ENCODE measurements at regions not wholly inside any gene's neighbourhood (a gene's known extent, or its start where the extent isn't known, plus 50 kb on each side); places are given as distances from the start of the nearest gene placed in this dataset.

DNA sequence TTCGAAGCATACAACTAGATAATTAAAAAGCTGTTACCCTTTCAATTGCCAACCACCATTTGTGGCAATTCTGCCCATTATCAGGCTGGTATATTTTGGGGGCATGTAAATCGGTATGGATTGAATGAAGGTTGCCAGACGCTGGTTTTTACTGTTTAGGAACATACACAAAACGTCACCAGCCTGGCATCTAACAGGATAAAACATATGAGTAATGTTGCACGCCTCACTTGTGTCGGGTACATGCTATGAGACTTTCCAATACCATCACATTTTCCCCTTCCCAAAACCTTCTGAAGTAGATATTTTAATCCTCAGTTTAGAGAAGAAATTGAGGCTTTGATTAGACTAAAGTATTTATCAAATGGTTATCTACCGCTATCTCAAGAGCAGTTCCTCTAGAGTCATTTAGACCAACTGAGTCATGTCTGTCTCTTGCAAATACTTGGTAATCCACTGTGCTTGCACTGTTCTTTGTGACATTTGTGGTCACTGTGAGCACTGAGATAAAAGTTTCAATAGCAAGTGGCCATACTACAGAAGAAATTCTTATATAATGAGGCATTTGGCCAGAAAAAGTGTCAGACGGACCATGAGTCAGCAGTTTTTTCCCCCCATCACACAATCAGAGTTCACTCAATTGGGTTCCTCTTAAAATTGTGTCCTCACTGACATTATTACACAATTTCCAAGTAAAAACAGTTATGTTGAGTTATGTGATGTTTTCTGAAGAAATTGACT lies 498.7 kb downstream of the NXPH1 start:
- no peak overlapping the region for H3K4me3 ChIP-seq (ENCODE audit: low read depth, low read length)
- TF ChIP-seq, protein P1, sequence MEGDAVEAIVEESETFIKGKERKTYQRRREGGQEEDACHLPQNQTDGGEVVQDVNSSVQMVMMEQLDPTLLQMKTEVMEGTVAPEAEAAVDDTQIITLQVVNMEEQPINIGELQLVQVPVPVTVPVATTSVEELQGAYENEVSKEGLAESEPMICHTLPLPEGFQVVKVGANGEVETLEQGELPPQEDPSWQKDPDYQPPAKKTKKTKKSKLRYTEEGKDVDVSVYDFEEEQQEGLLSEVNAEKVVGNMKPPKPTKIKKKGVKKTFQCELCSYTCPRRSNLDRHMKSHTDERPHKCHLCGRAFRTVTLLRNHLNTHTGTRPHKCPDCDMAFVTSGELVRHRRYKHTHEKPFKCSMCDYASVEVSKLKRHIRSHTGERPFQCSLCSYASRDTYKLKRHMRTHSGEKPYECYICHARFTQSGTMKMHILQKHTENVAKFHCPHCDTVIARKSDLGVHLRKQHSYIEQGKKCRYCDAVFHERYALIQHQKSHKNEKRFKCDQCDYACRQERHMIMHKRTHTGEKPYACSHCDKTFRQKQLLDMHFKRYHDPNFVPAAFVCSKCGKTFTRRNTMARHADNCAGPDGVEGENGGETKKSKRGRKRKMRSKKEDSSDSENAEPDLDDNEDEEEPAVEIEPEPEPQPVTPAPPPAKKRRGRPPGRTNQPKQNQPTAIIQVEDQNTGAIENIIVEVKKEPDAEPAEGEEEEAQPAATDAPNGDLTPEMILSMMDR (IDR thresholded peaks at IDR 0.05; ENCODE audit: borderline replicate concordance, insufficient read depth, low read depth, low read length): no peak

DNA sequence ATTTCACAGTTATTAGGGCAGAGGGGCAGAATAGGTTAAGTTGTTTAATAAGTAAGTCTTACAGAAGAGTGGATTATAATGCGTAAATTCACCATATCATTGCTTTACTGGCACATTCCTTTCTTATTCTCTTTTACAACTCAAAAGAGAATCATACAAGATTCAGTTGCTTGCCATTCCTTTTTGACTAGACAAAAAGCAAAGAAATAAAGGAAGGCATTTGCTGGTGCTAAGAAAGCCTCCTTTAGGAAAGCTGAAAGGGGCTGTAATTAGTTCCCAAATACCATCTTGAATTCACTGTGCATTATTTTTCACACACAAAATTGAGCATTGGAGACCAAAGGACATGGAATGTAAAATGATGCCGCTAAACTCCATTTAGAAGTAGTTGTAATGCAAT lies 499.3 kb downstream of the NXPH1 start:
- TF ChIP-seq, protein P1 (IDR thresholded peaks at IDR 0.05; ENCODE audit: borderline replicate concordance, insufficient read depth, low read depth, low read length): no peak

GRCh38 chr7:8937204-8937603 lies 503.8 kb downstream of the NXPH1 start:
- TF ChIP-seq, protein P1 (IDR thresholded peaks at IDR 0.05; ENCODE audit: borderline replicate concordance, insufficient read depth, low read depth, low read length): no peak
- no peak overlapping the region for H3K4me3 ChIP-seq (ENCODE audit: low read depth, low read length)

More for the DNA sequence above, 499.3 kb downstream of the NXPH1 start:
- no peak overlapping the region for H3K4me3 ChIP-seq (ENCODE audit: low read depth, low read length)

GRCh38 chr7:8938044-8938805 lies 504.8 kb downstream of the NXPH1 start:
- TF ChIP-seq, protein P1 (IDR thresholded peaks at IDR 0.05; ENCODE audit: borderline replicate concordance, insufficient read depth, low read depth, low read length): no peak
- no peak overlapping the region for H3K4me3 ChIP-seq (ENCODE audit: low read depth, low read length)

- TF ChIP-seq, protein P1 (IDR thresholded peaks at IDR 0.05; ENCODE audit: borderline replicate concordance, insufficient read depth, low read depth, low read length): no peak
Measured at GRCh38 chr7:8939446-8939845, 506.0 kb downstream of the NXPH1 start.

GRCh38 chr7:8963722-8964121 lies 530.3 kb downstream of the NXPH1 start:
- no peak overlapping the region for H3K4me3 ChIP-seq (ENCODE audit: low read depth, low read length)
- TF ChIP-seq, protein P1 (IDR thresholded peaks at IDR 0.05; ENCODE audit: borderline replicate concordance, insufficient read depth, low read depth, low read length): no peak

More at GRCh38 chr7:8939446-8939845, 506.0 kb downstream of the NXPH1 start:
- H3K4me3 ChIP-seq (ENCODE audit: low read depth, low read length): no peak overlapping the region
